ENCODE measurements at regions not wholly inside any gene's neighbourhood (a gene's known extent, or its start where the extent isn't known, plus 50 kb on each side); places are given as distances from the start of the nearest gene placed in this dataset.
"Not testable (repeated sequence)": the region's sequence is repeated elsewhere in the genome, so short reads cannot be mapped to it uniquely, and the experiment has no call there.

GRCh38 chr7:91789558-91789957 lies 90.9 kb downstream of the MTERF1 start:
- CTCF ChIA-PET, result no interaction called here
- Mint-ChIP-seq H3K36me3 (ENCODE audit: low read depth) (no peaks in the 10 kb centered on the region), H3K4me3 (no peak overlapping the region), H3K27ac (no peak overlapping the region), H3K9me3 (no peaks in the 10 kb centered on the region), H3K4me1 (no peaks in the 10 kb centered on the region), H3K27me3 (no peaks in the 10 kb centered on the region)
- no peak for DNase-seq
- POLR2A ChIA-PET, result no interaction called here

- H3K4me1 Mint-ChIP-seq; H3K9me3 Mint-ChIP-seq; POLR2A ChIA-PET; H3K4me3 Mint-ChIP-seq; H3K27ac Mint-ChIP-seq; CTCF ChIA-PET; H3K36me3 Mint-ChIP-seq (ENCODE audit: low read depth); DNase-seq; H3K27me3 Mint-ChIP-seq: not testable (repeated sequence)
Observed at GRCh38 chr7:91790646-91791045, 89.9 kb downstream of the MTERF1 start.

GRCh38 chr7:91796122-91796521 lies 84.4 kb downstream of the MTERF1 start:
- CTCF ChIA-PET, result no interaction called here
- Mint-ChIP-seq H3K27me3 (no peaks in the 10 kb centered on the region), H3K27ac (no peak overlapping the region), H3K4me1 (no peaks in the 10 kb centered on the region), H3K36me3 (ENCODE audit: low read depth) (no peaks in the 10 kb centered on the region), H3K9me3 (no peaks in the 10 kb centered on the region), H3K4me3 (no peak overlapping the region)
- POLR2A ChIA-PET, result no interaction called here
- DNase-seq, result no peak

- no peaks in the 10 kb centered on the region for H3K9me3 Mint-ChIP-seq
- no peaks in the 10 kb centered on the region for H3K27me3 Mint-ChIP-seq
- H3K4me1 Mint-ChIP-seq, result no peaks in the 10 kb centered on the region
- H3K36me3 Mint-ChIP-seq (ENCODE audit: low read depth), result no peaks in the 10 kb centered on the region
- ChIA-PET CTCF (no interaction called here), POLR2A (no interaction called here)
- DNase-seq, result no peak
- H3K4me3 Mint-ChIP-seq, result no peak overlapping the region
- H3K27ac Mint-ChIP-seq, result no peak overlapping the region
Observed at GRCh38 chr7:91798425-91798824, 82.1 kb downstream of the MTERF1 start.

GRCh38 chr7:91800389-91800788 lies 80.1 kb downstream of the MTERF1 start:
- H3K9me3 Mint-ChIP-seq, result no peaks in the 10 kb centered on the region
- no peak overlapping the region for H3K4me3 Mint-ChIP-seq
- CTCF ChIA-PET, result no interaction called here
- no peak overlapping the region for H3K27ac Mint-ChIP-seq
- H3K27me3 Mint-ChIP-seq, result no peaks in the 10 kb centered on the region
- H3K36me3 Mint-ChIP-seq (ENCODE audit: low read depth), result no peaks in the 10 kb centered on the region
- no peak for DNase-seq
- H3K4me1 Mint-ChIP-seq, result no peaks in the 10 kb centered on the region
- POLR2A ChIA-PET, result no interaction called here

GRCh38 chr7:91801331-91801983 lies 79.0 kb downstream of the MTERF1 start:
- CTCF ChIA-PET, result no interaction called here
- Mint-ChIP-seq H3K36me3 (ENCODE audit: low read depth) (no peaks in the 10 kb centered on the region), H3K27me3 (no peaks in the 10 kb centered on the region), H3K4me3 (no peak overlapping the region), H3K27ac (no peak overlapping the region), H3K4me1 (no peaks in the 10 kb centered on the region), H3K9me3 (no peaks in the 10 kb centered on the region)
- DNase-seq, result no peak
- POLR2A ChIA-PET, result no interaction called here

- Mint-ChIP-seq H3K9me3 (no peaks in the 10 kb centered on the region), H3K27me3 (no peaks in the 10 kb centered on the region), H3K36me3 (ENCODE audit: low read depth) (no peaks in the 10 kb centered on the region), H3K27ac (no peak overlapping the region), H3K4me3 (no peak overlapping the region), H3K4me1 (no peaks in the 10 kb centered on the region)
- POLR2A ChIA-PET, result no interaction called here
- DNase-seq, result no peak
- CTCF ChIA-PET, result no interaction called here
Observed at GRCh38 chr7:91811236-91811635, 69.3 kb downstream of the MTERF1 start.

GRCh38 chr7:91811641-91812040 lies 68.9 kb downstream of the MTERF1 start:
- no peak overlapping the region for H3K4me3 Mint-ChIP-seq
- H3K36me3 Mint-ChIP-seq (ENCODE audit: low read depth), result no peaks in the 10 kb centered on the region
- no peak overlapping the region for H3K27ac Mint-ChIP-seq
- DNase-seq, result no peak
- no peaks in the 10 kb centered on the region for H3K27me3 Mint-ChIP-seq
- ChIA-PET POLR2A (no interaction called here), CTCF (no interaction called here)
- no peaks in the 10 kb centered on the region for H3K4me1 Mint-ChIP-seq
- no peaks in the 10 kb centered on the region for H3K9me3 Mint-ChIP-seq

- H3K4me3 Mint-ChIP-seq, result no peak overlapping the region
- H3K27ac Mint-ChIP-seq, result no peak overlapping the region
- H3K36me3 Mint-ChIP-seq (ENCODE audit: low read depth), result no peaks in the 10 kb centered on the region
- ChIA-PET POLR2A (no interaction called here), CTCF (no interaction called here)
- no peaks in the 10 kb centered on the region for H3K9me3 Mint-ChIP-seq
- no peaks in the 10 kb centered on the region for H3K27me3 Mint-ChIP-seq
- DNase-seq, result no peak
- no peaks in the 10 kb centered on the region for H3K4me1 Mint-ChIP-seq
Observed at GRCh38 chr7:91812388-91812787, 68.1 kb downstream of the MTERF1 start.

- Mint-ChIP-seq H3K9me3 (no peaks in the 10 kb centered on the region), H3K27me3 (no peaks in the 10 kb centered on the region), H3K36me3 (ENCODE audit: low read depth) (no peaks in the 10 kb centered on the region), H3K27ac (no peak overlapping the region), H3K4me3 (no peak overlapping the region), H3K4me1 (no peaks in the 10 kb centered on the region)
- CTCF ChIA-PET, result no interaction called here
- no peak for DNase-seq
- POLR2A ChIA-PET, result no interaction called here
Observed at GRCh38 chr7:91814189-91814588, 66.3 kb downstream of the MTERF1 start.

All from activated CD4-positive, alpha-beta memory T cell treated with anti-CD3 and anti-CD28 coated beads, Interleukin-2, amount 10 ng/mL, durations not matched to agents 7 days and 5 days (primary cell).